NCI-H1105 treated with DMSO at 0.1 percent for 48 hours (cell line): ENCODE measurements at regions not wholly inside any gene's neighbourhood (a gene's known extent, or its start where the extent isn't known, plus 50 kb on each side); places are given as distances from the start of the nearest gene placed in this dataset.
"Not testable (repeated sequence)": the region's sequence is repeated elsewhere in the genome, so short reads cannot be mapped to it uniquely, and the experiment has no call there.

ENCODE experiments used
- DNase-seq: peaks from one replicate; lab custom pipeline; 2025; lab: John Stamatoyannopoulos, UW

- peak; percentile 64 for DNase-seq
Observed at GRCh38 chr3:158882445-158882844, 80.6 kb downstream of the MFSD1 start.

DNA sequence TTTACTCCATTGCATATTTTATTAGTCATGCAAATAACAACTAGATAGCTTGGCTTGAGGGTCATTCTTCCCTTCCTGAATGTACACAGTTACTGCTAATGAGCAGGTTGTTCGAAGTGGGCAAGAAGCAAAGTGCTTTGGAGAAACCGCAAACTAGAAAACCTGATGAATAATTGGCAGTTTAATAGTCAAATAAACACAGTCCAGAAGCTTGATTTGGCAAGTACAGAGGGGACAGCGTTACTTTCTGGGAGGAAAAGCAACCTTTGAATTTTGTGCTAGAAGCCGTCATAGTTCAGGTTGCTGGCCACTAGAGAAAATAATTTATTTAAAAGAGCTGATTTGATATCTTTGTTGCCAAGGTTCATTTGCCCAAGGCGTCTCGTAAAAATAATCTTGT lies 94.9 kb downstream of the MFSD1 start:
- DNase-seq, result peak; percentile 86

- DNase-seq, result no peak
Observed at GRCh38 chr3:158906749-158907148, 104.9 kb downstream of the MFSD1 start.

- DNase-seq, result no peak
Observed at GRCh38 chr3:158908187-158908734, 106.4 kb downstream of the MFSD1 start.

GRCh38 chr3:158909870-158910269 lies 108.0 kb downstream of the MFSD1 start:
- no peak for DNase-seq

DNA sequence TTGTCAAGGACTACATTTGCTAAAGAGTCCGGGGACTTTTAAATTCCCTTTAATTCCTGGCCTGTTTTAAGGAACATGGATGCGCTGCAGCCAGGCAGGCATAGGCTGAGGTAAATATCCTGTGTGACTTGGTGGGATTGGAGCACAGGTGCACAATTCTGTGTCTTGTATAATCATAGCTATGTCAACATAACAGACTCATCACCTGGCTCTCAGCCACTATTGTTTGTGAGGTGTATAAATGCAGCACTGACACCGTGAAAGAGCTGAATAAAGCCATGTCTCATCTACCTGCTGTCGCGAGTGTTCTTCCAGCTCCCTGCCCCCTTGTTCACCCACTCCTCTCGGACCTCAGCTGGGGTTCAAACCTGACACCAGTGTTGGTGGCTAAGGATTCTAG lies 109.7 kb downstream of the MFSD1 start:
- peak; percentile 22 for DNase-seq

DNA sequence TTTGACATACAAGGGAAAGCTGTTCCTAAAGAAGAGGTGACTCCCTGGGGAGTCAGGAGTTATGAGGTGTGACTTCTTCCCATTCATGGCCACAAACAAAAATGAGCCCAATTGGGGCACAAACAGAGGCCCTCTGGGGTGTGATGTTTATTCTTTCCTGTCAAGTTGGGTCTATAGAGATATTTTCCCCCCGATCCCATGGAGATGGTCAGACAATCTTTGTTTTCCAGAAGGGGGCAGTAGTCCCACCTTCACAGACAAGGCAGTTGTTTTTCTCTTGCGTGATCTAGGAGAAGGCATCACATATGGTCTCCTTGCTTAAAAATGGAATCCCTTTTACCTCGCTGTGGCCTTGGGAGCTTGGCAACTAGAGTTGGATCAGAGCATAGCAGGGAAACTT lies 110.3 kb downstream of the MFSD1 start:
- DNase-seq, result no peak

DNA sequence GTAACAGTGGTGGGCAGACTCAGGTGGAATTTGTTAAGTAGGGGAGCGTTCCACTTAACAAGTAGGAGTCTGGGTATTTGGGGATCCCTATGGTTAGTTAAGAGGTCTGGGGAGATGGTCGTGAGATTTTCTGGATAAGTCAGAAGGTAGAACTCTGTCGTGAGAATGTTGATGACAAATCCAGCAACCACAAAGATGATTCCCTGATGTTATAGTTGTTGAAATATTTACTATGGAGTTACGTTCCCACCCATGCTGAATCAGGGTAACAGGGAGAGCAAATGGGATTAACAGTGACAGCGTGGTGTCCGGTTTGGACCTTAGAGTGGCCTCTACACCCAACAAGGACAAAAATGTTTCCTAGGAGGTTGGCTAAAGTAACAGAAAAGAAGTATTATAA lies 110.8 kb downstream of the MFSD1 start:
- DNase-seq, result no peak

GRCh38 chr3:158916111-158916510 lies 114.3 kb downstream of the MFSD1 start:
- no peak for DNase-seq

- DNase-seq, result peak; percentile 72
Observed at GRCh38 chr3:158918008-158918407, 116.2 kb downstream of the MFSD1 start.

DNA sequence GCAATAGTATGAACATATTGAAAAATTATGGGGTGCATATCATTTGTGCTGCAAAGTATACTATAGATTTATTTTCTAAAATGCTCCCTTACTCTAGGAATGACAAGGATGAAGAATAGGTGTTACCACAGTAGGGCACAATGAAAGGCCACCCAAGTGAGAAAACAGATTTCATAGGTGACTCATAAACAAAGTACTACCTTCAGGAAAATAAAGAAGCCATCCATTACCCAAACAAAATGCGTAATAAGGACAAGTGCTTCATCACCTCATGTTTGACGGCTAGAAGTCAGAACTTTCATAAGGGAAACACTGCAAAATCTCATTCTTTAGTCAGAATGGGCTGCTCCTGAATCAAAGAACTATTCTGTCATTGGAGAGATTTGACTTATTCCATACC lies 116.6 kb downstream of the MFSD1 start:
- no peak for DNase-seq

GRCh38 chr3:158920371-158920770 lies 118.5 kb downstream of the MFSD1 start:
- no peak for DNase-seq

- DNase-seq, result peak; percentile 99
Observed at GRCh38 chr3:158925021-158925420, 123.2 kb downstream of the MFSD1 start.

GRCh38 chr3:158925828-158926494 lies 124.1 kb downstream of the MFSD1 start:
- DNase-seq, result no peak

DNA sequence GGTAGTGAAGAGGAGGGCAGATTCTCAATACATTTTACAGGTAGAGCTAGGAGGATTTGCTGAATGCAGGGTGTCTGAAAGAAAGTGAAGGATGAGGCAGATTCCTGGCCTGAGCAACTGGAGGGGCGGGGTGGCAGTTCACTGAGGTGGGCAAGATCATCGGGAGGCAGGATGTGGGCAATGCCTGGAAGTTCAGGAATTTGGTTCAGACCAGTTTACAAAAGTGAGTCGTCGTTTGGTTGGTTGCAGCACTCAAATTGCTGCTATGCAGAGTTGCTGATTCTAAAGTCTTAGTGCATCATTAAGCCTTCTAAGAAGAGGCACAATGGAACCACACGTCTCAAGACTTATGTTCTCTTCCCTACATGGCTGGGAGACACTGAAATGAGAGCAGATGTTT lies 134.0 kb downstream of the MFSD1 start:
- DNase-seq, result no peak

GRCh38 chr3:158936530-158937113 lies 134.8 kb downstream of the MFSD1 start:
- DNase-seq, result no peak

DNA sequence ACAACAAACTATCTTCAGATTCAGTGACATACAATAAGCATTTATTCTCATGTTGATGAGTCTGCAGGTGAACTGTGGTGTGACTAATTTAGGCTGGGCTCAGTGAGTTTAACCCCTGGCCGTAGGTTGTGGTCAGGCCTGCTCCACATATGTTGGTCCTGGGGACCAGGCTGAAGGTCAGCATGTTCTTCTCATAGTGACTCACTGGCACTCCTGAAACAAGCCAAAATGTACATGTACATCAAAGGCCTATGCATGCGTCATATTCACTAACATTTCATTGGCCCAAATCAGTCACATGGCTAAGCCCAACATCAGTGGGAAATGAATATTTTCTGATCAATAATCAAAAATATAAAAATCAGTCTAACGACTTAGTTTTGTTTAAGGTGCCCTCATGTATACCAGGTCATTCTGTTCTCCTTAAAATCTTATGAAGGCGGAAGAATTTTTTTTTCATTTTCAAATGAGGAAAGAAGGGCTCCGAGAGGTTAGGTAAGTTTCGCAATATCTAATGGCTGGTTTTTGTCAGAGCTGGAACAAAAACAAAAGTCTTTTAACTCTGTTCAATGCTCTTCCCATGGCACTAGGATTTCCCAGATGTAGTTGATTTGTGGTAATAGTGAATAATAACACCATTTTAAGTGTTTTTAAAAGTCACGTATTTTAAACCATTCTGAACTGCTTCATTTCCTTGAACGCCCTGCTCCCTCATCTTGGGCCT lies 148.5 kb downstream of the MFSD1 start:
- no peak for DNase-seq

GRCh38 chr3:158953131-158953530 lies 151.3 kb downstream of the MFSD1 start:
- no peak for DNase-seq

DNA sequence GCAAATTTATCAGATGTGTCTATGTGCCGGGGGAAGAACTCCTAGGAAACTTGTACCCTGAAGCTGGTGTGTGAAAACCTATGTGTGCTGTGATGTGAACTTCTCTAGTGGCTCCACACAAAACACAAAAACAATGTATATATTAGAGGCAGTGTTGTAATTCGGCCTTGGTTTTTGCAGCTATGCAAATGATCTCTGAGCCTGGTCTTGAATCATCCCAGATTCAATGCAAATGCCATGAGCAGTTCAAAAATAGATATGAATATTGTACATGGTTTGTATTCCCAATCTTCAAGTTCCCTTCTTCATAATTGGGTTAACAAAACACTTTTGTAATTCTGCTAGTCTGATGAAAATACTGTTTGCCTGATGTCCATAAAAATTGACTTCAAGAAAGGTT lies 152.6 kb downstream of the MFSD1 start:
- DNase-seq, result no peak

GRCh38 chr3:158957777-158958176 lies 155.9 kb downstream of the MFSD1 start:
- DNase-seq, result not testable (repeated sequence)

DNA sequence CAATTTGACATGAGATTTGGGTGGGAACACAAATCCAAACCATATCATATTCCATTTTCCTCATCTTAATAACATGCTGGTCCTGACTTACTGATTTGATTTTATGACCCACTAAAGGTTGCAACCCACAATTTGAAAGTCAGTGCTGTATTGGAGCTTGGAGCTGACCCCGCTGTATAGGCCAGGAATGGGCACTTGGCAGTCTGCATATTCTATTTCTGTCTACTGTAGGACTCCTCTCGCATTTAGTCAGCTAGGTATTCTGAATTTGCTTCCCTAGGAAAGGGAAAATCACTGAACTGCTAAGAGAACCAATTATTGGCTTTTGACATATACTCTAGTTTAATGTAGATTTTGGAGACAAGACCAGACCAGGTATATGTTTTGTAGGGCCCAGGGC lies 157.0 kb downstream of the MFSD1 start:
- DNase-seq, result no peak

DNA sequence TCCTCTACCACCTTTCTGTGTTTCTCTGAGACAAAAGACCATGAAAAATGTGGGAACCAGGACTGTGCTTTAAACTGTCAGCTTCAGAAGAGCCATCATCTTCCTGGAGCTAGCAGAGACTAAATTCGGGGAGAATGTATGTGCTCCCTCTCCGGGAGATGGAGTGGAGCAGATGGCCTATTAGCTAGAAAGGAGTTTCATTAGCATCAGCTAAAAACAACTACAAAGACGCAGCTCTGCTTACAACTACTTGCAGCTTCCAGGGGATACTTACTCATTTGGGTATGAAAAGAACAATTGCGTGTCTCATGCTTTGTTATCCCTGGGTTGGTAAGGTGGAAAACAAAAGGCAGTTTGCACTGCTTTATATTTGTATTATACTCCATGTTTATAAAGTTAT lies 159.6 kb downstream of the MFSD1 start:
- DNase-seq, result no peak

DNA sequence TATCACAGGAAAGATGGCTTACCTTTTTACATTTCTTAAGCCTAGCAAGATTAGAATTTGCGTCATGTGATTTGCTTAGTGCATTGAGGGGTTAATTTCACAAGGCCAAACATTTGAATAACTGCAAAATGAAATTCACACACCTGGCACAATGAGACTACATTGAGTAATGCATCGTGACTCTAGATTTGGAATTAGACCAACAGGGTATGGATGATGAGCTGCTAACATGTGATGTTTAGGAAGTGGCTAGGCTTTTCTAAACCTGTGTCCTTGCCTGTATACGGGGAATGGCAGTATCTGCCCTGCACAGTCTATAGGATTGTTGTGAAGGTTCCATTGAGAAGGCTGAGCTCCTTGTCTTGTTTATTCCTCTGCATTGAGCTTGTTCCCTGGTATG lies 160.1 kb downstream of the MFSD1 start:
- DNase-seq, result no peak
